Uterus (tissue), 3 donors: ENCODE measurements at regions not wholly inside any gene's neighbourhood (a gene's known extent, or its start where the extent isn't known, plus 50 kb on each side); places are given as distances from the start of the nearest gene placed in this dataset.

ENCODE experiments used
- DNase-seq, 2 donors: peaks; one replicate each; pipeline ENCODE4 v3.0.0-alpha.2; 2019 to 2020
- H3K27ac ChIP-seq, 2 donors: fragments of 200-600 bp; sonication (generic); 1 replicate in 1 of 2; 2 replicates in 1 of 2; pipeline ENCODE4 v1.5.1; 2016 to 2018
- H3K27me3 ChIP-seq, 2 donors: fragments of 200-600 bp; sonication (generic); one replicate each; pipeline ENCODE4 v1.5.1; 2018 to 2019; ENCODE audit warnings: control low read depth in 1 of 2
- H3K36me3 ChIP-seq, 2 donors: fragments of 200-600 bp; sonication (generic); one replicate each; pipeline ENCODE4 v1.5.1; 2019; ENCODE audit warnings: control low read depth in 1 of 2
- H3K4me1 ChIP-seq, 2 donors: fragments of 200-600 bp; sonication (generic); one replicate each; pipeline ENCODE4 v1.5.1; 2018 to 2019; ENCODE audit warnings: control low read depth in 1 of 2
- H3K4me3 ChIP-seq, 2 donors: fragments of 200-600 bp; sonication (generic); 1 replicate in 1 of 2; 2 replicates in 1 of 2; pipeline ENCODE4 v1.5.1; 2018 to 2019; ENCODE audit warnings: mild to moderate bottlenecking in 1 of 2
- H3K9me3 ChIP-seq, 2 donors: fragments of 200-600 bp; sonication (generic); one replicate each; pipeline ENCODE4 v1.5.1; 2019; ENCODE audit warnings: control low read depth in 1 of 2
- POLR2A ChIP-seq, 2 donors: fragments of 450-650 bp; IDR thresholded peaks; one replicate each; pipeline ENCODE4 v1.6.1; 2016; ENCODE audit warnings: antibody characterized with exemption in 2 of 2, mild to moderate bottlenecking in 1 of 2, moderate library complexity in 1 of 2
- intact Hi-C: fragments of 100-400 bp; cut with DNase I; formaldehyde crosslinking; loops from one replicate; pipeline ENCODE4 v1.15.1; 2023; ENCODE audit warnings: low total_unique reads
- TF ChIP-seq, protein P1 (sequence below), 4 experiments: fragments of 200-600 bp in 2 of 4; fragments of 450-650 bp in 2 of 4; sonication (generic) in 2 of 4; IDR thresholded peaks; one replicate each; pipeline ENCODE4 v1.5.1; 2016 to 2019; ENCODE audit warnings: antibody characterized with exemption in 4 of 4, mild to moderate bottlenecking in 2 of 4, moderate library complexity in 1 of 4
- donor health status: DM: yes; HTN: yes; CAD: no.

DNA sequence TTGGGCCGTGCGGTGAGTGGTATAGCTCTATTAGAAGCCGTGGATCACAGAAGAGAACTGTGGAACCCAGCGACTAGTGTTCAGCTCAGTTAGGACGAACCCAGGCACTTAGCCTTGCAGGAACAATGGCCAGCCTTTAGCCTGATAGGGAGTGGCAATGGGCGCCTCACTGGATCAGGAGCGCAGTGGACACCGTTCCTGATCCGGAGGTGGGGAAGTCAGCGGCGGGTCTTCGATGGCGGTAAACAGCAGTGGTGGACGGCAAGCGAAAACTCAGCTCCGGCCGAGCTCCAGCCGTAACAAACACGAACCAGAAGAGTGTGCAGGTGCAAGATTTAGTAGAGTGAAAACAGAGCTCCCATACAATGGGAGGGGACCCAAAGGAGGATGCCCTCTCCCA, 340.0 kb downstream of the TLE4 start:
- DNase-seq: no peak
- H3K4me1 ChIP-seq: no peaks in the 10 kb centered on the region
- intact Hi-C loops: no loop called here
- H3K9me3 ChIP-seq: no peaks in the 10 kb centered on the region
- no peak for TF ChIP-seq POLR2A (IDR thresholded peaks at IDR 0.05)
- TF ChIP-seq, protein P1, sequence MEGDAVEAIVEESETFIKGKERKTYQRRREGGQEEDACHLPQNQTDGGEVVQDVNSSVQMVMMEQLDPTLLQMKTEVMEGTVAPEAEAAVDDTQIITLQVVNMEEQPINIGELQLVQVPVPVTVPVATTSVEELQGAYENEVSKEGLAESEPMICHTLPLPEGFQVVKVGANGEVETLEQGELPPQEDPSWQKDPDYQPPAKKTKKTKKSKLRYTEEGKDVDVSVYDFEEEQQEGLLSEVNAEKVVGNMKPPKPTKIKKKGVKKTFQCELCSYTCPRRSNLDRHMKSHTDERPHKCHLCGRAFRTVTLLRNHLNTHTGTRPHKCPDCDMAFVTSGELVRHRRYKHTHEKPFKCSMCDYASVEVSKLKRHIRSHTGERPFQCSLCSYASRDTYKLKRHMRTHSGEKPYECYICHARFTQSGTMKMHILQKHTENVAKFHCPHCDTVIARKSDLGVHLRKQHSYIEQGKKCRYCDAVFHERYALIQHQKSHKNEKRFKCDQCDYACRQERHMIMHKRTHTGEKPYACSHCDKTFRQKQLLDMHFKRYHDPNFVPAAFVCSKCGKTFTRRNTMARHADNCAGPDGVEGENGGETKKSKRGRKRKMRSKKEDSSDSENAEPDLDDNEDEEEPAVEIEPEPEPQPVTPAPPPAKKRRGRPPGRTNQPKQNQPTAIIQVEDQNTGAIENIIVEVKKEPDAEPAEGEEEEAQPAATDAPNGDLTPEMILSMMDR (IDR thresholded peaks at IDR 0.05): no peak
- no peak overlapping the region for H3K27ac ChIP-seq
- H3K4me3 ChIP-seq: no peak overlapping the region
- no peaks in the 10 kb centered on the region for H3K36me3 ChIP-seq
- no peaks in the 10 kb centered on the region for H3K27me3 ChIP-seq

DNA sequence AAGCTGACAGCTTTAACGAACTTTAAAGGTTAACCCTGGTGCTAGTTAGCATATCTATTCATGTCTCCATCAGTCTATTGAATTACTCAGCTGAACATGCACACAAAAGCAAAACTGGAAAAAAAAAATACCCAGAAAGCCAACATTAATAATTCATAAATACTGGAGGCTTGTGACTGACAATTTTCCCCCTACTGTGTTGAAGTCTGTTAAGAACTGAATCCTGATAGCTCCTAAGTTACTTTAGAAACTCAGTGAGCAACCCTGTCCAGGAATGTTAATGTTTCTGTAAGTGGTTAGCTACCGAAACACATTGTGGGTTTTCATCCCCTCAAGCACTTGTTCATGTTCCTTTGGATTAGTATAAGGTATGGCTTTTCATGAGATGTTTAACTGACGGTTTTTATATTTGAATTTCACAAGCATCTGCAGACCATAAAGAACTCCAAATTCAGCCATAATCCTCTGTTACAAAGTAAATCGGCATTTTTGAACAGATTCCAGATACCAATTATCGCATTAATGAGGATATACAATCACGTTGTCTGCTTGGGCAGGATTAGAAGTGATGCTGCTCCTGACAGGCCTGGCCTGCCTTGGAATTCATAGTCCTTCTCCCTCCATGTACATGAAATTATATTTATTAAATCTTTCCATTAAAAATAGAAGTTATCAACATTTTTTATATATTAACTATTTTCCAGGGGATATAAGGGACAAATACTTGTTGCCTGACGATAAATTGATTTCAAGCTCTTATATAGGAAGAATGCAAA, 331.2 kb downstream of the TLE4 start:
- Histone ChIP-seq H3K36me3 (no peaks in the 10 kb centered on the region), H3K27ac (no peak overlapping the region), H3K9me3 (no peaks in the 10 kb centered on the region), H3K27me3 (no peaks in the 10 kb centered on the region), H3K4me3 (no peak overlapping the region), H3K4me1 (no peaks in the 10 kb centered on the region)
- intact Hi-C loops: no loop called here
- TF ChIP-seq POLR2A (IDR thresholded peaks at IDR 0.05): no peak
- TF ChIP-seq, protein P1 (IDR thresholded peaks at IDR 0.05): no peak
- no peak for DNase-seq

DNA sequence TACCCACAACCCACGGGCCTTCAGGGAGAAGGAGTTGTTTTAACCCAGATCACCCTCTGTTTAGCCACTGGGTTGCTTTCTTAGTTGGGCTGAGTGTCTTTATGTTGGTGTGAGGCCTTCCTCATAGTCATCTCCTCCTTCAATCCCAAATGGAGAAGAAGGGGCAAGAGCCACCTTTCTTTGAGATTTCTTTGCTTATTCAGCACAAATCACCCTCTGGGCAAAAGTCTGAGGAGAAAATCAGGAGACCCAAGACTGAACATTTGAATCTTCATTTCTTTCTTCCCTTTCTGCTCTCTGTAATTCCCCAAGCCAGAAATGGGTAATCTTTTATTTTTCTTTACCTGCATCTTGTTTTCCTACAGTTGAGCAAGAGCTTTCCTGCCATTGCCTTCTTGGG, 329.0 kb downstream of the TLE4 start:
- Histone ChIP-seq H3K4me3 (no peak overlapping the region), H3K9me3 (no peaks in the 10 kb centered on the region), H3K27me3 (no peaks in the 10 kb centered on the region), H3K4me1 (no peaks in the 10 kb centered on the region), H3K27ac (no peak overlapping the region), H3K36me3 (no peaks in the 10 kb centered on the region)
- TF ChIP-seq, protein P1 (IDR thresholded peaks at IDR 0.05): no peak
- TF ChIP-seq POLR2A (IDR thresholded peaks at IDR 0.05): no peak
- DNase-seq: no peak
- intact Hi-C loops: no loop called here

DNA sequence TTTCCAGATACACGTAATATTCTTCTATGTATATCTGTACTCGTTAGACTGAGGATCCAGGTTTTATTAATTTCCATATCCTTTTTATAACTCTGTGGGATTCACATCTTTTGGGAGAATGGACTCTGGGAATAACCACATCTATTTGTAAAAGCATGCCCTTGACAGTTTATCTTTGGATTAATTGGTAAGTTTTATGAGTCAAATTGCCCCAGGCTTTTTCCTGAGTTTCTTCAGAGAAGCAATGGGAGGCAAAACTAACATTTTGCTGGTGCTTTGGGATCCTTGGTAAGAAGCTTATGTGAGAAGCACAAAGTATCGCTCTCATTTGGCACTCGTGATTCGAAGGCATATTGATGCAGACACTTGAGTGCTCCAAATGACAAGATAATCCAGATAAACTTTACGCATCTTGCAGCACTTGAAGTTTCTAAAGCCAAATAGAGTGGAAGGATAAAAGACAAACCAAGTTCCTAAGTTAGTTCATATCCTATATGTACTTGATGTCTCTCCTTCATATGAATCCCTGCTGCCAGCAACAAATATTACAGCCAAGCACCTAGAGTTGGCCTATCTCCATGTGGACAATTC, 324.7 kb downstream of the TLE4 start:
- intact Hi-C loops: no loop called here
- Histone ChIP-seq H3K27ac (no peak overlapping the region), H3K36me3 (no peaks in the 10 kb centered on the region), H3K27me3 (no peaks in the 10 kb centered on the region), H3K4me3 (no peak overlapping the region), H3K9me3 (no peaks in the 10 kb centered on the region), H3K4me1 (no peaks in the 10 kb centered on the region)
- TF ChIP-seq, protein P1 (IDR thresholded peaks at IDR 0.05): no peak
- TF ChIP-seq POLR2A (IDR thresholded peaks at IDR 0.05): no peak
- no peak for DNase-seq

DNA sequence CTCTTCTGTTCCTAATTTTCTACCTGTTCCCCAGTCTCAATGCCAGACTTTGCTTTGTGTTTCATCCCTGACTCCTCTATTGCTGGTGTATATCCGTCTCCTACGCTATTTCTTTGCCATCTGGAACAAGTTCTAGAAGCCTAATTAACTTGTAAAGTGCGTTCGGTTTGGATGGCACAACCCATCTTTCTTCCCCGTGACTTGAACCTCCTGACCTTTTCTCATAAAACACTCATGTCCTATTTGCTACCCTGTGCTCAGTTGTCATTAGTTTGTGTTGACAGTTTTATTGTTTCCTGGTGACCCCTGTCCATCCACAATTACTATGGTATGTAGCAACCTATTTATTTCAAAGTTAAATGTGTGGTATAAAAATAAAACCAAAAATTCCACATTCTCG, 323.5 kb downstream of the TLE4 start:
- H3K4me3 ChIP-seq: no peak overlapping the region
- no peaks in the 10 kb centered on the region for H3K27me3 ChIP-seq
- no peak overlapping the region for H3K27ac ChIP-seq
- DNase-seq: no peak
- no peaks in the 10 kb centered on the region for H3K4me1 ChIP-seq
- intact Hi-C loops: no loop called here
- no peak for TF ChIP-seq POLR2A (IDR thresholded peaks at IDR 0.05)
- TF ChIP-seq, protein P1 (IDR thresholded peaks at IDR 0.05): no peak
- no peaks in the 10 kb centered on the region for H3K9me3 ChIP-seq
- H3K36me3 ChIP-seq: no peaks in the 10 kb centered on the region
